ENCODE measurements at regions not wholly inside any gene's neighbourhood (a gene's known extent, or its start where the extent isn't known, plus 50 kb on each side); places are given as distances from the start of the nearest gene placed in this dataset.

DNA sequence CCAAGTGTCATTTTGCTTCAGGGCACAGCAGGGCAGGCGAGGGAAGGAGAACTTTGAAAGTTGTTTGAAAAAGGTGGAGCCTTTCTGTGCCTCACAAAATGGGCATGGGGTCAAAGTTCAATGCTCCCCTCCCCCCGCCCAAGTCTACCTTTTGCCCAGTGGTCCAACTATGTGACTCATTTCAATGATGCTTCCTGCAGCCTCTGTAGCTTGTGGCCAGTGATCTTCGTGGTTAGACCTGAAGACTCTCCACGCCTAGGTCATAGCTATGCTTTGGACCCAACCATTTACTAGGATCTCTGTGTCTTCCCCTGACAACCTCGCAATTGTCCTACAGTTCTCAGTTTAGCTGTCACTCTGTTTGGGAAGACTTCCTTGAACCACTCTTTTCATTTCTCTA lies 280.3 kb upstream of the GJB5 start:
- Histone ChIP-seq H3K4me1 (no peaks in the 10 kb centered on the region), H3K27me3 (ENCODE audit: low read depth) (peaks cover 82% of the 10 kb centered on the region), H3K27ac (replicated peaks) (no peak overlapping the region), H3K36me3 (no peaks in the 10 kb centered on the region), H3K4me3 (no peak overlapping the region), H3K9me3 (replicated peaks) (no peaks in the 10 kb centered on the region)
- intact Hi-C loops (cut with micrococcal nuclease), result no loop called here
- DNase-seq, result no peak
- TF ChIP-seq, protein P1, sequence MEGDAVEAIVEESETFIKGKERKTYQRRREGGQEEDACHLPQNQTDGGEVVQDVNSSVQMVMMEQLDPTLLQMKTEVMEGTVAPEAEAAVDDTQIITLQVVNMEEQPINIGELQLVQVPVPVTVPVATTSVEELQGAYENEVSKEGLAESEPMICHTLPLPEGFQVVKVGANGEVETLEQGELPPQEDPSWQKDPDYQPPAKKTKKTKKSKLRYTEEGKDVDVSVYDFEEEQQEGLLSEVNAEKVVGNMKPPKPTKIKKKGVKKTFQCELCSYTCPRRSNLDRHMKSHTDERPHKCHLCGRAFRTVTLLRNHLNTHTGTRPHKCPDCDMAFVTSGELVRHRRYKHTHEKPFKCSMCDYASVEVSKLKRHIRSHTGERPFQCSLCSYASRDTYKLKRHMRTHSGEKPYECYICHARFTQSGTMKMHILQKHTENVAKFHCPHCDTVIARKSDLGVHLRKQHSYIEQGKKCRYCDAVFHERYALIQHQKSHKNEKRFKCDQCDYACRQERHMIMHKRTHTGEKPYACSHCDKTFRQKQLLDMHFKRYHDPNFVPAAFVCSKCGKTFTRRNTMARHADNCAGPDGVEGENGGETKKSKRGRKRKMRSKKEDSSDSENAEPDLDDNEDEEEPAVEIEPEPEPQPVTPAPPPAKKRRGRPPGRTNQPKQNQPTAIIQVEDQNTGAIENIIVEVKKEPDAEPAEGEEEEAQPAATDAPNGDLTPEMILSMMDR (IDR thresholded peaks at IDR 0.05; ENCODE audit: borderline replicate concordance), result no peak

DNA sequence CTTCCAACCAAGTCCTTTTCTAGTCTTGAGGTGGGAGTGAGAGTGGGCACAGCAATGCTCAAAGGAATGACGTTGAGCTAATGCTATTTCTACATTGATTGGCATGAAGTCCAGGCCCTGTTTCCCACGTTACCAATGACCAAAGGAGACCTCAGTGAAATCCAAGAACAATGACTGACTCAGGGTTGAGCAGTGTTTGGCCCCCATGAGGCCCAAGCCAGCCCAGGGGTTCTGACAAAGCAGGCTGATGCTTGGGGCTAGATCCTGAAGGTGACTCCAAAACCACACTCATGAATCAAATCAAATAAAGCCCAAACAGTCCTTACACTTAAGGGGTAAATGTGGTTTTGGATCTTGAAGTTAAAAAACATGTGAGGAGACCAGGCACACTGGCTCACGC lies 278.5 kb upstream of the GJB5 start:
- DNase-seq, result no peak
- H3K36me3 ChIP-seq, result no peaks in the 10 kb centered on the region
- TF ChIP-seq, protein P1 (IDR thresholded peaks at IDR 0.05; ENCODE audit: borderline replicate concordance), result no peak
- no peak overlapping the region for H3K4me3 ChIP-seq
- H3K9me3 ChIP-seq (replicated peaks), result peaks cover 9% of the 10 kb centered on the region
- peaks cover 82% of the 10 kb centered on the region for H3K27me3 ChIP-seq (ENCODE audit: low read depth)
- intact Hi-C loops (cut with micrococcal nuclease), result no loop called here
- H3K4me1 ChIP-seq, result no peaks in the 10 kb centered on the region
- no peak overlapping the region for H3K27ac ChIP-seq (replicated peaks)

DNA sequence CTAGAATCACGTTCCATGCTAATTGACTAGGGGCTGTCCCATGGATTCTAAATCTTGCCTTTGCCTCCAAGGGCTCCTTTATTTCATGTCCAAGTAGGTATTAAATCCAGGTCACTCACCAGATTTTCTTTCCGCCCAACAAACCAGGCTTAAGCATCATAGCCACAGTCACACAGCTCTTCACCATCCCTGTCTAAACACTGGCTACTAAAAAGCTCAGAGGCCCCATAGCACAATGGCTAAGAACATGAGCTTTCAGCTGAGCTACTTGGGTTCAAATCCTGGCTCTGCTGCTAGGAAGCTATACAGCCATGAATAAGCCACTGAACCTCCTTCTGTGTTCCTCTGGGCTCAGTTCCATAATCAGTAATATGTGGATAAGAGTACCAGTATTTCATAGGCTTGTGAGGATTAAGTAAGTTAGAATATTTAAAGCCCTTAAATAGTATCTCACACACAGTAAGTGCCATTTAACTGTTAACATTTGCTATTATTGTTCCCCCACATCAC lies 277.2 kb upstream of the GJB5 start:
- intact Hi-C loops (cut with micrococcal nuclease), result no loop called here
- no peaks in the 10 kb centered on the region for H3K36me3 ChIP-seq

DNA sequence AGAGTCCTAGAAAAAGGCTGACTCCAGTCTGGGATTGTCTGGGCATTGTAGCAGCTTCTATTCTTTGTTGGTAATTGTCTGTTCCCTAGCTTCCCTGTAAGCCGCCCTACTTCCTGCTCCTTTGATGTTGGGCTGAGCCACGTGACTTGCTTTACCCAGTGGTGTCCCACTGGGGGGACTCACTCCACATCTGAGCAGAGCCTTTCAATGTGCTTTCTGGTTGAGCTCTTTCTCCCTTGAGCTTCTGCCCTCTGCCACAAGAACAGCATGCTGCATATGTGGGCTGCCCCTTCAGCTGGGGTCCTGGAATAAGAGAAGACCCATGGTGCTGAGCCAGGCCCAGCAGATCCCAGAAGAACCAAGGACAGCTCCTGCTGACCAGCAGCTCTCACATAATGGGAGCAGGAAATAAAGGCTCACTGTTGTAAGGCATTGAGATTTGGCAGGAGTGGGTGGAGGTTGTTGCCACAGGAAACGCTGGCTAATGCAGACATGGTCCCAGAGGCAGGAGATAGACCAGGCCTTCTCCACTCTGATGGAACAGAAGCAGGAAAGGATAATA lies 276.3 kb upstream of the GJB5 start:
- TF ChIP-seq, protein P1 (IDR thresholded peaks at IDR 0.05; ENCODE audit: borderline replicate concordance), result no peak
- Histone ChIP-seq H3K4me1 (no peaks in the 10 kb centered on the region), H3K27ac (replicated peaks) (no peak overlapping the region), H3K4me3 (no peak overlapping the region), H3K36me3 (no peaks in the 10 kb centered on the region), H3K27me3 (ENCODE audit: low read depth) (peaks cover 71% of the 10 kb centered on the region), H3K9me3 (replicated peaks) (peaks cover 9% of the 10 kb centered on the region)
- DNase-seq, result no peak
- intact Hi-C loops (cut with micrococcal nuclease), result no loop called here

More for the DNA sequence above, 277.2 kb upstream of the GJB5 start:
- Histone ChIP-seq H3K4me3 (no peak overlapping the region), H3K27me3 (ENCODE audit: low read depth) (peaks cover 76% of the 10 kb centered on the region), H3K27ac (replicated peaks) (no peak overlapping the region), H3K9me3 (replicated peaks) (peaks cover 9% of the 10 kb centered on the region), H3K4me1 (no peaks in the 10 kb centered on the region)
- TF ChIP-seq, protein P1 (IDR thresholded peaks at IDR 0.05; ENCODE audit: borderline replicate concordance), result no peak
- no peak for DNase-seq

DNA sequence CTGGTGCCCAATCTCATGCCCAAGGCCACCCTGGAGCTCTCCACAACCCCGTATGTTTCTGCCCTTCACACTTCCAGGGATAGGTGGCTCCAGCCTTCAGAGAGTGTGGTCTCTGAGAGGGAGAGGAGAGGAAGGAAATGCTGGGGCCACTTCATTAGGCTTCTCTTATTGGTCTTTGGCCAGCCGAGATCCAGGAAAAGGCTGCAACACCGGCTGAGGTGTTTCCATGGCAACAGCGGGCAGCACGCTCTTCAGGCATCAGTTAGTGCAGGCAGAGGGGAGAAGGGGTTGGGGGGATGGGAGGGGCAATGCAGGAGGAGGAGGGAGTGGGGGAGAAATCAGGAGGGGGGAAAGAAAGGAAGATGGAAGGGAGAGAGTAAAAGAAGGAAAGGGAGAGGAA lies 275.1 kb upstream of the GJB5 start:
- intact Hi-C loops (cut with micrococcal nuclease), result no loop called here
- DNase-seq, result no peak
- Histone ChIP-seq H3K27me3 (ENCODE audit: low read depth) (peaks cover 74% of the 10 kb centered on the region), H3K9me3 (replicated peaks) (peaks cover 9% of the 10 kb centered on the region), H3K4me3 (no peak overlapping the region), H3K4me1 (no peaks in the 10 kb centered on the region), H3K36me3 (no peaks in the 10 kb centered on the region), H3K27ac (replicated peaks) (no peak overlapping the region)
- TF ChIP-seq, protein P1 (IDR thresholded peaks at IDR 0.05; ENCODE audit: borderline replicate concordance), result no peak

All from left ventricle myocardium inferior (tissue), 1 donor.